ENCODE measurements at regions not wholly inside any gene's neighbourhood (a gene's known extent, or its start where the extent isn't known, plus 50 kb on each side); places are given as distances from the start of the nearest gene placed in this dataset.

DNA sequence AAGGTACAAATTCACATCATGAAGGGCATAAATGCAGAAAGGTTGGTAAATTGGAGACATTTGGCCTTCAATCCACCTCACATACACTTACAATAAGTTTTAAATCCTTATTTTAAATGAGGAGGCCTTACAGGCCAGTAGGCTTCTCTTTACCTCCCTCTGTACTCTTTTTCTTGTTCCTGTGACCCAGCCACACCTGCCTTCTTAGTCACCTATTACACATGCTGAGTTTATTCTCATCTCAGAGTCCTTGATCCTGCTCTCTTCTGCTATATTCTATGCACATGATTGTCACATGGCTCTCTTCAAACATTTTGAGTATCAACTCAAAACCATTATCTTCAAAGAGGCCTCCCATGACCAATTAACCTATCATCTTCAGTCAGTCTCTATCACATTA, 491.5 kb downstream of the SATB2 start:
- no peaks in the 10 kb centered on the region for H3K36me3 ChIP-seq
- intact Hi-C loops (cut with DNase I) = no loop called here
- no peak for DNase-seq
- H3K9me3 ChIP-seq = no peaks in the 10 kb centered on the region
- H3K27me3 ChIP-seq = no peaks in the 10 kb centered on the region
- no peak overlapping the region for H3K27ac ChIP-seq
- no peak overlapping the region for H3K4me3 ChIP-seq (replicated peaks in 1 of 3)
- no peaks in the 10 kb centered on the region for H3K4me1 ChIP-seq
- TF ChIP-seq, protein P1, sequence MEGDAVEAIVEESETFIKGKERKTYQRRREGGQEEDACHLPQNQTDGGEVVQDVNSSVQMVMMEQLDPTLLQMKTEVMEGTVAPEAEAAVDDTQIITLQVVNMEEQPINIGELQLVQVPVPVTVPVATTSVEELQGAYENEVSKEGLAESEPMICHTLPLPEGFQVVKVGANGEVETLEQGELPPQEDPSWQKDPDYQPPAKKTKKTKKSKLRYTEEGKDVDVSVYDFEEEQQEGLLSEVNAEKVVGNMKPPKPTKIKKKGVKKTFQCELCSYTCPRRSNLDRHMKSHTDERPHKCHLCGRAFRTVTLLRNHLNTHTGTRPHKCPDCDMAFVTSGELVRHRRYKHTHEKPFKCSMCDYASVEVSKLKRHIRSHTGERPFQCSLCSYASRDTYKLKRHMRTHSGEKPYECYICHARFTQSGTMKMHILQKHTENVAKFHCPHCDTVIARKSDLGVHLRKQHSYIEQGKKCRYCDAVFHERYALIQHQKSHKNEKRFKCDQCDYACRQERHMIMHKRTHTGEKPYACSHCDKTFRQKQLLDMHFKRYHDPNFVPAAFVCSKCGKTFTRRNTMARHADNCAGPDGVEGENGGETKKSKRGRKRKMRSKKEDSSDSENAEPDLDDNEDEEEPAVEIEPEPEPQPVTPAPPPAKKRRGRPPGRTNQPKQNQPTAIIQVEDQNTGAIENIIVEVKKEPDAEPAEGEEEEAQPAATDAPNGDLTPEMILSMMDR (IDR thresholded peaks at IDR 0.05) = no peak
- TF ChIP-seq POLR2A (IDR thresholded peaks at IDR 0.05) = no peak

DNA sequence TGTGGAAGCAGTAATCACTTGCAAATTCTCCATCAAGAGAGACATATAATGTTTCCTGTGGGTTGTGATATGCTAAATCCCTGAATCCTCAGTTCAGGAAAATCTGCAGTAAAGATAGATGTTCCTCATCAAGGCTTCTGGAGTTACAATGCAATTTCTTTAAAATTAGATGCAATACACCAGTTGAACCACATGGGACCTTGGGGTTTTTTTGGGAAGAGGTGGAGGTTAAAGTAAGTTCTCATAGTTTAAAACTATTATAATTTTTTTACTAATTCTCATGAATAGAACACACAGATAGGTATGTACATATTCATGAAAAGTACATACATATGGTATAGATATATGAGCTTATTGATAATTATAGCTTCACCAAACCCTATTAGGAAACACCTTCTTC, 496.2 kb downstream of the SATB2 start:
- H3K4me1 ChIP-seq = no peaks in the 10 kb centered on the region
- TF ChIP-seq, protein P1 (IDR thresholded peaks at IDR 0.05) = no peak
- no peak for TF ChIP-seq POLR2A (IDR thresholded peaks at IDR 0.05)
- H3K9me3 ChIP-seq = no peaks in the 10 kb centered on the region
- no peak overlapping the region for H3K27ac ChIP-seq
- H3K36me3 ChIP-seq = no peaks in the 10 kb centered on the region
- intact Hi-C loops (cut with DNase I) = no loop called here
- H3K27me3 ChIP-seq = no peaks in the 10 kb centered on the region
- DNase-seq = no peak
- no peak overlapping the region for H3K4me3 ChIP-seq (replicated peaks in 1 of 3)

DNA sequence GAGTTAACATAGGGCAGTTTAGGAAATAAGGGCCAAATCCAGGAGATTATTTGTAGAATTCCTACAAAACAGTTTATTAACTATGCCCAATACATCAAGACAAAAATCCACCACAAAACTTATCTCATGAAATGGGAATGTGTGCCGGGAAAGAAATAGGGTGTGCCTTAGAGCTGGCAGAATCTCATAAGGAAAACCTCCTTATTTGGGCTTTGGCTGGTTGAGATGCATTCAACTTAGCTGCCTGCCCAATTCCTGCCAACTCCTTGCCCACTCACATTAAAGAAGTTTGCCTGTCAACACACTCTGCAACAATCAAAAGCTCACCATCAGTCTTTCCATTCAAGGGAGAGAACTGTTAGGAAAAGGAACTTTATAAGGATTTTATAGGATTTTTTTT, 500.6 kb downstream of the SATB2 start:
- Histone ChIP-seq H3K36me3 (no peaks in the 10 kb centered on the region), H3K27me3 (no peaks in the 10 kb centered on the region), H3K27ac (no peak overlapping the region), H3K4me3 (replicated peaks in 1 of 3) (no peak overlapping the region), H3K9me3 (no peaks in the 10 kb centered on the region), H3K4me1 (no peaks in the 10 kb centered on the region)
- no peak for DNase-seq
- intact Hi-C loops (cut with DNase I) = no loop called here
- WGBS, 2 donors = 85 to 89% methylated on average over 1 of the region's 1 CpG
- TF ChIP-seq, protein P1 (IDR thresholded peaks at IDR 0.05) = no peak
- TF ChIP-seq POLR2A (IDR thresholded peaks at IDR 0.05) = no peak

DNA sequence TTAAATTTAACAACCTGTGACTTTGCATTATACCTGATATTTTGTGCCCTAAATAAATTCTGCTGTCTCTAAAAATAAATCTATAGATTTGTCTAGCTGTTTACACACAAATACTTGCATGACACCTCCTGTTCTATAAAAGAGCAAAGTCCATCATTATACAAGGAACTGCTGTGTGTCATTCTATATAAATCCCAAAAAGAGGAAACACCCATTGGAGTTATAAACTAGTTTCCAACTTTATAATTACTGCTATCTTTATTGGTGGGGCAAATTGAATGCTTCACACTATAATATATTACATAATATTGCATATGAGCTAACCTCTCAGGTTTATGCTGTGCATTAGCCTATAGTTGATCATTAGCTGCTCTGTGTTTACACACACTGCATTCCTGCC, 504.4 kb downstream of the SATB2 start:
- no peak for TF ChIP-seq POLR2A (IDR thresholded peaks at IDR 0.05)
- Histone ChIP-seq H3K4me3 (replicated peaks in 1 of 3) (no peak overlapping the region), H3K27me3 (no peaks in the 10 kb centered on the region), H3K36me3 (no peaks in the 10 kb centered on the region), H3K4me1 (no peaks in the 10 kb centered on the region), H3K27ac (no peak overlapping the region), H3K9me3 (no peaks in the 10 kb centered on the region)
- no peak for DNase-seq
- intact Hi-C loops (cut with DNase I) = no loop called here

DNA sequence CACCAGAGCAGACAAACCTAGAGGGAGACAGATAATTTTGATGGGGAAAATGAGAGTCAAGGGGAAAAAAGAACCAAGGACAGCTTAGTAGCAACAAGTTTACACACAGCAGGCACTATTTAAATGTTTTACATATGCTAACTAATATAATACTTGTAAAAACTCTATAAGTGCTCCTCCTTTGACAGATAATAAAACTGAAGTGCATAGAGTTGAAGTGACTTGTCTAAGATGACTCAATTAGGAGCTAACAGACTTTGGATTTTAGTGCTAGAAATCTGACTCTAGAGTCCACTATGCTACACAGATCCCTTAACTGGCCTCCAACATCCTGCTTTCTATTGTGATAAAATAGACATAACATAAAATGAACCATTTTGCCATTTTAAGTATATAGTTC, 506.9 kb downstream of the SATB2 start:
- H3K27me3 ChIP-seq = no peaks in the 10 kb centered on the region
- H3K27ac ChIP-seq = no peak overlapping the region
- TF ChIP-seq, protein P1 (IDR thresholded peaks at IDR 0.05) = no peak
- no peak for TF ChIP-seq POLR2A (IDR thresholded peaks at IDR 0.05)
- intact Hi-C loops (cut with DNase I) = no loop called here
- H3K4me3 ChIP-seq (replicated peaks in 1 of 3) = no peak overlapping the region
- H3K4me1 ChIP-seq = no peaks in the 10 kb centered on the region
- no peaks in the 10 kb centered on the region for H3K36me3 ChIP-seq
- DNase-seq = no peak
- no peaks in the 10 kb centered on the region for H3K9me3 ChIP-seq

DNA sequence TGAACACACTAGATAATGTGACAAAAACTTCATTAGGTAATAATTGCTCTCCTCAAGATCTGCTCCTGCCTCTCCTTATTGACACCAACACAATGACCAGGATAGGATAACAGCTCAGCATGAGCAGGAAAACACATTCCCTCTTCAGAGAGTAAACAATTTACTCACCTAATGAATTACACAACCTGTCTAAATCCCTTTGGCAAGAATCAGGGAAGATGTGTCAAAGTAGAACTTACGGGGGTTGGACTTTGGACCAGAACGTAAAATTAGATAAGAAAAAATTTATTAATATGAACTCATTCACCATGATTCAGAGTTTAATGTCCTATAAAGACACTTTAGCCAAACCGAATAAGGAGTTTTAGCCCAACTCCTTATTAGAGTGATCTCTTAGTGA, 512.2 kb downstream of the SATB2 start:
- WGBS, 2 donors = 82 to 83% methylated on average over 3 of the region's 3 CpGs
- no peaks in the 10 kb centered on the region for H3K4me1 ChIP-seq
- no peak overlapping the region for H3K4me3 ChIP-seq (replicated peaks in 1 of 3)
- TF ChIP-seq, protein P1 (IDR thresholded peaks at IDR 0.05) = no peak
- no peak for TF ChIP-seq POLR2A (IDR thresholded peaks at IDR 0.05)
- intact Hi-C loops (cut with DNase I) = no loop called here
- no peak overlapping the region for H3K27ac ChIP-seq
- H3K9me3 ChIP-seq = no peaks in the 10 kb centered on the region
- H3K36me3 ChIP-seq = no peaks in the 10 kb centered on the region
- no peaks in the 10 kb centered on the region for H3K27me3 ChIP-seq
- DNase-seq = no peak

Measured in thyroid gland (tissue), 4 donors.